Keratinocyte (primary cell): ENCODE measurements at regions not wholly inside any gene's neighbourhood (a gene's known extent, or its start where the extent isn't known, plus 50 kb on each side); places are given as distances from the start of the nearest gene placed in this dataset.

Source experiments
- DNase-seq: peaks from one replicate; pipeline ENCODE4 v3.0.0-alpha.2; 2011; ENCODE audit warnings: low read depth, missing footprints, low spot score
- FAIRE-seq: peaks from 2 replicates; lab custom pipeline; 2011; peaks lifted over from hg19 to GRCh38; lab: Jason Lieb, UNC
- H2AFZ ChIP-seq: 2 replicates; pipeline ENCODE4 v1.6.0; 2012; ENCODE audit warnings: low read length, control low read depth, inconsistent platforms; ENCODE audit not compliant: control insufficient read depth
- H3K27ac ChIP-seq: 2 replicates; pipeline ENCODE4 v1.5.1; 2011; ENCODE audit warnings: low read length; ENCODE audit not compliant: control insufficient read depth, insufficient read depth
- H3K27me3 ChIP-seq: 3 replicates; pipeline ENCODE4 v1.6.0; 2011; ENCODE audit warnings: low read length; ENCODE audit not compliant: control insufficient read depth, insufficient read depth; ENCODE audit errors: extremely low read depth
- H3K36me3 ChIP-seq, 2 experiments: 2 replicates in 1 of 2; 3 replicates in 1 of 2; pipeline ENCODE4 v1.5.1; 2011; ENCODE audit warnings: low read length in 2 of 2, mild to moderate bottlenecking in 1 of 2; ENCODE audit not compliant: control insufficient read depth in 2 of 2, insufficient read depth in 2 of 2; ENCODE audit errors: extremely low read depth in 1 of 2
- H3K4me1 ChIP-seq: 3 replicates; pipeline ENCODE4 v1.5.1; 2011; ENCODE audit warnings: low read length; ENCODE audit not compliant: control insufficient read depth, insufficient read depth; ENCODE audit errors: extremely low read depth
- H3K4me2 ChIP-seq: 3 replicates; pipeline ENCODE4 v1.6.0; 2011; ENCODE audit warnings: low read depth, low read length; ENCODE audit not compliant: control insufficient read depth, insufficient read depth; ENCODE audit errors: extremely low read depth
- H3K4me3 ChIP-seq, 3 experiments: fragments of 200-600 bp in 1 of 3; sonication (generic) in 1 of 3; 2 replicates in 2 of 3; 3 replicates in 1 of 3; pipeline ENCODE4 v1.5.1; 2011 to 2016; ENCODE audit warnings: low read length in 3 of 3, mild to moderate bottlenecking in 3 of 3, control low read depth in 2 of 3, inconsistent platforms in 1 of 3, low read depth in 1 of 3, mixed read lengths in 1 of 3, mixed run types in 1 of 3, moderate library complexity in 1 of 3; ENCODE audit not compliant: control insufficient read depth in 2 of 3, insufficient read depth in 2 of 3; ENCODE audit errors: extremely low read depth in 1 of 3
- H3K79me2 ChIP-seq: 2 replicates; pipeline ENCODE4 v1.6.0; 2012; ENCODE audit warnings: low read length; ENCODE audit not compliant: control insufficient read depth, insufficient read depth
- H3K9ac ChIP-seq: 3 replicates; pipeline ENCODE4 v1.6.0; 2011; ENCODE audit warnings: low read length; ENCODE audit not compliant: control insufficient read depth, insufficient read depth; ENCODE audit errors: extremely low read depth
- H3K9me1 ChIP-seq: 3 replicates; pipeline ENCODE4 v1.6.0; 2011; ENCODE audit warnings: low read length; ENCODE audit not compliant: control insufficient read depth, insufficient read depth; ENCODE audit errors: extremely low read depth
- H3K9me3 ChIP-seq: 2 replicates; pipeline ENCODE4 v1.5.1; 2012; ENCODE audit warnings: low read depth, low read length; ENCODE audit not compliant: control insufficient read depth
- H4K20me1 ChIP-seq: 3 replicates; pipeline ENCODE4 v1.6.0; 2011; ENCODE audit warnings: low read length; ENCODE audit not compliant: control insufficient read depth, insufficient read depth; ENCODE audit errors: extremely low read depth
- EZH2 ChIP-seq: IDR thresholded peaks from one replicate; pipeline ENCODE4 v1.6.1; 2012; ENCODE audit warnings: inconsistent platforms, mild to moderate bottlenecking, low read length, moderate library complexity
- dilution Hi-C: fragments of 300-500 bp; cut with MboI; formaldehyde crosslinking; loops from one replicate; pipeline ENCODE4 v1.7.0; 2020; ENCODE audit warnings: low sequenced_read_pairs; ENCODE audit not compliant: extremely low pct_ligation_motif_present
- TF ChIP-seq, protein P1 (sequence below), 3 experiments: IDR thresholded peaks in 1 of 3; conservative IDR thresholded peaks in 1 of 3; optimal IDR thresholded peaks in 1 of 3; 2 replicates in 2 of 3; 3 replicates in 1 of 3; pipeline versions ENCODE3 to v1.5.1; 2011; ENCODE audit warnings: low read length in 3 of 3, mild to moderate bottlenecking in 3 of 3, moderate library complexity in 2 of 3, control low read depth in 1 of 3, inconsistent platforms in 1 of 3; ENCODE audit not compliant: insufficient read depth in 2 of 3; ENCODE audit errors: extremely low read depth in 1 of 3

DNA sequence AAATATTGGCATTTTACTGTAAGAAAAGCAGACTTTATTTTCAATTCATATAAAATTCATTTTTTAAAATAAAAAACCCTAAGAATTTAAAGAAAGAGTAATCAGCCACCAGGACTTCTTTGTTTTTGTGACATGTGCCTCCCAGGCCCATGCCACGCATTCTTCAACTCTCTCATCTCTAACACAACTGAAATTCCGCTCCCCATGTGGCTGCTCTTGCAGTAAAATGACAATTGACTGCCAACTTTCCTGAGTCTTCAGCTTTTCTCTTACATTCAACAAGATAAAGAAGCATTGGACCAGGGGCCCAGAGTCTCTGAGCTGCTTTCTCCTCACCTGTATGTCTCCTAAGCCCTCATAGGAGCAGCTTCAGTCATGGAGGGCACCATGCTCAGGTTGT, 372.1 kb downstream of the UQCRFS1 start:
- Histone ChIP-seq H2AFZ (no peak overlapping the region), H3K9me1 (no peaks in the 10 kb centered on the region), H4K20me1 (no peaks in the 10 kb centered on the region), H3K9me3 (peaks cover 11% of the 10 kb centered on the region), H3K27ac (no peak overlapping the region), H3K27me3 (no peaks in the 10 kb centered on the region), H3K4me1 (no peaks in the 10 kb centered on the region), H3K79me2 (no peaks in the 10 kb centered on the region), H3K9ac (no peak overlapping the region), H3K4me2 (no peak overlapping the region), H3K4me3 (no peak overlapping the region), H3K36me3 (no peaks in the 10 kb centered on the region)
- TF ChIP-seq, protein P1, sequence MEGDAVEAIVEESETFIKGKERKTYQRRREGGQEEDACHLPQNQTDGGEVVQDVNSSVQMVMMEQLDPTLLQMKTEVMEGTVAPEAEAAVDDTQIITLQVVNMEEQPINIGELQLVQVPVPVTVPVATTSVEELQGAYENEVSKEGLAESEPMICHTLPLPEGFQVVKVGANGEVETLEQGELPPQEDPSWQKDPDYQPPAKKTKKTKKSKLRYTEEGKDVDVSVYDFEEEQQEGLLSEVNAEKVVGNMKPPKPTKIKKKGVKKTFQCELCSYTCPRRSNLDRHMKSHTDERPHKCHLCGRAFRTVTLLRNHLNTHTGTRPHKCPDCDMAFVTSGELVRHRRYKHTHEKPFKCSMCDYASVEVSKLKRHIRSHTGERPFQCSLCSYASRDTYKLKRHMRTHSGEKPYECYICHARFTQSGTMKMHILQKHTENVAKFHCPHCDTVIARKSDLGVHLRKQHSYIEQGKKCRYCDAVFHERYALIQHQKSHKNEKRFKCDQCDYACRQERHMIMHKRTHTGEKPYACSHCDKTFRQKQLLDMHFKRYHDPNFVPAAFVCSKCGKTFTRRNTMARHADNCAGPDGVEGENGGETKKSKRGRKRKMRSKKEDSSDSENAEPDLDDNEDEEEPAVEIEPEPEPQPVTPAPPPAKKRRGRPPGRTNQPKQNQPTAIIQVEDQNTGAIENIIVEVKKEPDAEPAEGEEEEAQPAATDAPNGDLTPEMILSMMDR (optimal IDR thresholded peaks at IDR 0.05 in 1 of 3, IDR thresholded peaks at IDR 0.05 in 1 of 3, conservative IDR thresholded peaks at IDR 0.05 in 1 of 3; ENCODE audit: extremely low read depth in 1 of 3, insufficient read depth in 2 of 3, low read length in 3 of 3): no peak
- no peak for TF ChIP-seq EZH2
- DNase-seq: no peak
- FAIRE-seq: no peak
- dilution Hi-C loops: no loop called here

DNA sequence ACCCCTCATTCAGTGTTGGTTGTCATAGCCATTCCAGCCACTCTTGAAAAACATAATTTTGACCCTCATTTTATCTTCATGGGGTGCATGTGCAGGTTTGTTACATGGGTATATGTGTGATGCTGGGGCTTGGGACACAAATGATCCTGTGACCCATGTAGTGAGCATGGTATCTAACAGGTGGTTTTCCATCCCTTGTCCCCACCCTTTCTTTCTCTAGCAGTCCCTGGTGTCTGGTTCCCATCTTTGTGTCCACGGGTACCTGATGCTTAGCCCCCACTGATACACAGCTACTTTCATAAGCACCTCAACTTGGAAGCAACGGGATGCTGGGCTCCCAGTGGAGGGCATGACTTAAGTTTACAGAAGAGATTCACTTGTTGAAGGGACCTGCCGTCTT, 373.5 kb downstream of the UQCRFS1 start:
- H3K9me1 ChIP-seq: no peaks in the 10 kb centered on the region
- no peaks in the 10 kb centered on the region for H4K20me1 ChIP-seq
- no peak overlapping the region for H3K27ac ChIP-seq
- no peak overlapping the region for H2AFZ ChIP-seq
- H3K27me3 ChIP-seq: no peaks in the 10 kb centered on the region
- H3K9ac ChIP-seq: no peak overlapping the region
- dilution Hi-C loops: no loop called here
- DNase-seq (no peak), FAIRE-seq (no peak)
- no peaks in the 10 kb centered on the region for H3K4me1 ChIP-seq
- peaks cover 6% of the 10 kb centered on the region for H3K9me3 ChIP-seq
- no peaks in the 10 kb centered on the region for H3K36me3 ChIP-seq
- TF ChIP-seq, protein P1 (optimal IDR thresholded peaks at IDR 0.05 in 1 of 3, IDR thresholded peaks at IDR 0.05 in 1 of 3, conservative IDR thresholded peaks at IDR 0.05 in 1 of 3; ENCODE audit: extremely low read depth in 1 of 3, insufficient read depth in 2 of 3, low read length in 3 of 3): no peak
- TF ChIP-seq EZH2: no peak
- no peak overlapping the region for H3K4me2 ChIP-seq
- no peak overlapping the region for H3K4me3 ChIP-seq
- no peaks in the 10 kb centered on the region for H3K79me2 ChIP-seq
